ENCODE measurements at regions not wholly inside any gene's neighbourhood (a gene's known extent, or its start where the extent isn't known, plus 50 kb on each side); places are given as distances from the start of the nearest gene placed in this dataset.
A peak's percentile ranks its signal among the peaks of the same experiment; 100 is the strongest.

DNA sequence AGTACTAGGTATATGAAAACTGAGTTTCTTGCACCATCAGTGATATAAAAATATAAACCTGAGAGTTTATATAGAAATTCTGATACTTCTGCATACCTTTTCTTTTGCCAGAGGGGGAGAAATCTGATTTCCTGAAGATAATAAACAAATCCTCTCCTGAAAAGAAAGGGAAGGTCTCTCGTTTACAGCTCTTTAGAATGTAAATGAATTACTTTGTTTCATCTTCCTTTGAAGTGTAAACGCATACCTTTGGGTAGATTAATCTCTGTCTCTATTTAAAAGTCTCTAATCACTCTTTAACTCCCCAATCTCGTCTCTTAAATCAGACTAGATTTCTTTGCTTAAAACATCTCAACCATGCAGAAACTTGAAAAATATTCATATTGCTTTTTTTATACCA, 1092.9 kb downstream of the SLITRK5 start:
- Histone ChIP-seq H3K4me1 (ENCODE audit: low read length) (peaks cover 12% of the 10 kb centered on the region), H2AFZ (ENCODE audit: low read depth, low read length) (peak overlapping the region; percentile 48; the same call in 1 of the 2 replicates), H4K20me1 (ENCODE audit: insufficient read depth, low read length) (no peaks in the 10 kb centered on the region), H3K27ac (ENCODE audit: low read length) (no peak overlapping the region), H3K36me3 (replicated peaks; ENCODE audit: low read depth, low read length) (peaks cover 5% of the 10 kb centered on the region), H3K4me3 (ENCODE audit: low read length) (no peak overlapping the region), H3K9me3 (ENCODE audit: insufficient read depth, low read length) (no peaks in the 10 kb centered on the region), H3K9ac (ENCODE audit: low read length) (no peak overlapping the region), H3K79me2 (ENCODE audit: low read length) (no peaks in the 10 kb centered on the region), H3K4me2 (ENCODE audit: low read length) (no peak overlapping the region), H3K27me3 (ENCODE audit: low read depth, low read length) (no peaks in the 10 kb centered on the region)
- TF ChIP-seq, protein P1, sequence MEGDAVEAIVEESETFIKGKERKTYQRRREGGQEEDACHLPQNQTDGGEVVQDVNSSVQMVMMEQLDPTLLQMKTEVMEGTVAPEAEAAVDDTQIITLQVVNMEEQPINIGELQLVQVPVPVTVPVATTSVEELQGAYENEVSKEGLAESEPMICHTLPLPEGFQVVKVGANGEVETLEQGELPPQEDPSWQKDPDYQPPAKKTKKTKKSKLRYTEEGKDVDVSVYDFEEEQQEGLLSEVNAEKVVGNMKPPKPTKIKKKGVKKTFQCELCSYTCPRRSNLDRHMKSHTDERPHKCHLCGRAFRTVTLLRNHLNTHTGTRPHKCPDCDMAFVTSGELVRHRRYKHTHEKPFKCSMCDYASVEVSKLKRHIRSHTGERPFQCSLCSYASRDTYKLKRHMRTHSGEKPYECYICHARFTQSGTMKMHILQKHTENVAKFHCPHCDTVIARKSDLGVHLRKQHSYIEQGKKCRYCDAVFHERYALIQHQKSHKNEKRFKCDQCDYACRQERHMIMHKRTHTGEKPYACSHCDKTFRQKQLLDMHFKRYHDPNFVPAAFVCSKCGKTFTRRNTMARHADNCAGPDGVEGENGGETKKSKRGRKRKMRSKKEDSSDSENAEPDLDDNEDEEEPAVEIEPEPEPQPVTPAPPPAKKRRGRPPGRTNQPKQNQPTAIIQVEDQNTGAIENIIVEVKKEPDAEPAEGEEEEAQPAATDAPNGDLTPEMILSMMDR (IDR thresholded peaks at IDR 0.05; ENCODE audit: low read depth, low read length): no peak
- no peak for TF ChIP-seq EZH2phosphoT487 (IDR thresholded peaks at IDR 0.05; ENCODE audit: low read depth)

DNA sequence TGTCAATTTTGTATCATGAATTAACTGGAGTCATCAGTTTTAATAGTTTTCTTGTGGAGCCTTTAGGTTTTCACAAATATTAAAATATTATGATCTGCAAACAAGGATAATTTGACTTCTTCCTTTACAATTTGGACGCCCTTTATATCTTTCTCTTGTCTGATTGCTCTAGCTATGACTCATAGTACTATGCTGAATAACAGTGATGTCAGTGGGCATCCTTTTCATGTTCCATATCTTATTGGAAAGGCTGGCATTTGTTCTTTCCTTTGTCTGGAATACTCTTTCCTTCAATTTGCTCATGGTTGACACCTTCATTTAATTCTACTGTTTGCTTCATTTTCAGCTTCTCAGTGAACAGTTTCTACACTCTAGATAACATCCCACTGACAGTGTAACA, 1129.3 kb downstream of the SLITRK5 start:
- Histone ChIP-seq H3K4me2 (ENCODE audit: low read length) (no peak overlapping the region), H3K79me2 (ENCODE audit: low read length) (no peaks in the 10 kb centered on the region), H3K4me1 (ENCODE audit: low read length) (no peaks in the 10 kb centered on the region), H3K9ac (ENCODE audit: low read length) (no peak overlapping the region), H3K36me3 (replicated peaks; ENCODE audit: low read depth, low read length) (no peaks in the 10 kb centered on the region), H3K27me3 (ENCODE audit: low read depth, low read length) (no peaks in the 10 kb centered on the region), H4K20me1 (ENCODE audit: insufficient read depth, low read length) (no peaks in the 10 kb centered on the region), H3K9me3 (ENCODE audit: insufficient read depth, low read length) (no peaks in the 10 kb centered on the region), H3K27ac (ENCODE audit: low read length) (no peak overlapping the region), H3K4me3 (ENCODE audit: low read length) (no peak overlapping the region), H2AFZ (ENCODE audit: low read depth, low read length) (no peak overlapping the region)
- TF ChIP-seq EZH2phosphoT487 (IDR thresholded peaks at IDR 0.05; ENCODE audit: low read depth): no peak
- TF ChIP-seq, protein P1 (IDR thresholded peaks at IDR 0.05; ENCODE audit: low read depth, low read length): no peak

DNA sequence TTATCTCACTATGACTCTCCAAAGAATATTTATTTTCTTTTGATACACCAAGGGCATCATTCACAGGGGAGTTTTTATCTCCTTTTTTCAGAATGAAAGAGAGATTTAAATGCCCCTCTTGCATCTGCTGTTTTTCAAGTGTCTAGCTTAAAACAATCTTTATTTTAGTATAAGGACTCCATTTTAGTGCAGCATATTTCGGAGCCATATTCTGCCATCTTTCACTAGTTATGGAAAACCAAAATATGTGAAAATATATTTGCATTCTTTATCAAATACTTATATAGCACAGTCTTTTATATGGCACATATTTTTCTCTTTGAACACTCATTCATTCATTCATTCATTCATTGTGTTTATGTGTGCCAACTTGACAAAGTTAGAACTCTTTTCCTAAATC, 1130.2 kb downstream of the SLITRK5 start:
- no peak overlapping the region for H3K27ac ChIP-seq (ENCODE audit: low read length)
- TF ChIP-seq, protein P1 (IDR thresholded peaks at IDR 0.05; ENCODE audit: low read depth, low read length): no peak
- no peak for TF ChIP-seq EZH2phosphoT487 (IDR thresholded peaks at IDR 0.05; ENCODE audit: low read depth)
- no peaks in the 10 kb centered on the region for H4K20me1 ChIP-seq (ENCODE audit: insufficient read depth, low read length)
- no peaks in the 10 kb centered on the region for H3K9me3 ChIP-seq (ENCODE audit: insufficient read depth, low read length)
- H3K79me2 ChIP-seq (ENCODE audit: low read length): no peaks in the 10 kb centered on the region
- no peaks in the 10 kb centered on the region for H3K36me3 ChIP-seq (replicated peaks; ENCODE audit: low read depth, low read length)
- H3K4me3 ChIP-seq (ENCODE audit: low read length): no peak overlapping the region
- H3K4me2 ChIP-seq (ENCODE audit: low read length): no peak overlapping the region
- no peaks in the 10 kb centered on the region for H3K27me3 ChIP-seq (ENCODE audit: low read depth, low read length)
- no peak overlapping the region for H3K9ac ChIP-seq (ENCODE audit: low read length)
- H2AFZ ChIP-seq (ENCODE audit: low read depth, low read length): no peak overlapping the region
- peaks cover 4% of the 10 kb centered on the region; the same call in 1 of the 2 replicates for H3K4me1 ChIP-seq (ENCODE audit: low read length)

DNA sequence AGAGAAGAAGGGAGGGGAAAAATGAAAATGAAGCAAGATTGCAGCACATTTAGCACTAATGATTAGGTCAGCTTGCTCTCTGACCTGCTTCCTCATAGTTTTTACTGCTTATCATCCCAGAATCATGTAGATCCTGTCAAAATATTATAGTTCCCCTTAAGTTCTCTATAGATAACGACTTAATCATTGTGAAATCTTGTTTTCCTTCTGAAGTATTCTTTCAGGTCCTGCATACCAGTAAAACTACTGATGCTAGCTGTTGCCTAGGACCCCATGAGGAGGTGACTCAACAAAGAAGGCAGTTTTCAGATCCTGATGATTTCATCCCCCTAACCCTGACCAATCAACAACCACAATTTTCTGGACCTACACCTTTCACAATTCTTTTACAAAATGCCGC, 1131.7 kb downstream of the SLITRK5 start:
- TF ChIP-seq, protein P1 (IDR thresholded peaks at IDR 0.05; ENCODE audit: low read depth, low read length): no peak
- no peak for TF ChIP-seq EZH2phosphoT487 (IDR thresholded peaks at IDR 0.05; ENCODE audit: low read depth)
- no peaks in the 10 kb centered on the region for H4K20me1 ChIP-seq (ENCODE audit: insufficient read depth, low read length)
- H3K4me2 ChIP-seq (ENCODE audit: low read length): no peak overlapping the region
- no peaks in the 10 kb centered on the region for H3K9me3 ChIP-seq (ENCODE audit: insufficient read depth, low read length)
- no peak overlapping the region for H3K9ac ChIP-seq (ENCODE audit: low read length)
- no peak overlapping the region for H2AFZ ChIP-seq (ENCODE audit: low read depth, low read length)
- no peaks in the 10 kb centered on the region for H3K79me2 ChIP-seq (ENCODE audit: low read length)
- H3K27me3 ChIP-seq (ENCODE audit: low read depth, low read length): no peaks in the 10 kb centered on the region
- peaks cover 4% of the 10 kb centered on the region; the same call in 1 of the 2 replicates for H3K4me1 ChIP-seq (ENCODE audit: low read length)
- H3K4me3 ChIP-seq (ENCODE audit: low read length): no peak overlapping the region
- no peaks in the 10 kb centered on the region for H3K36me3 ChIP-seq (replicated peaks; ENCODE audit: low read depth, low read length)
- H3K27ac ChIP-seq (ENCODE audit: low read length): no peak overlapping the region

All from OCI-LY3 (cell line).